KBM-7 (cell line): ENCODE measurements at regions not wholly inside any gene's neighbourhood (a gene's known extent, or its start where the extent isn't known, plus 50 kb on each side); places are given as distances from the start of the nearest gene placed in this dataset.
"Not testable (repeated sequence)": the region's sequence is repeated elsewhere in the genome, so short reads cannot be mapped to it uniquely, and the experiment has no call there.

Experiments
- DNase-seq: peaks from one replicate; pipeline ENCODE4 v3.0.0-alpha.2; 2015
- in situ Hi-C: fragments of 300-500 bp; cut with MboI; formaldehyde crosslinking; loops from 2 replicates; pipeline ENCODE4 v1.14.3; 2020; ENCODE audit warnings: low sequenced_read_pairs, low pct_unique_long_range_greater_than_20kb, mixed read lengths

- in situ Hi-C loops, result no loop called here
- no peak for DNase-seq
Measured at GRCh38 chr10:21144047-21144446, 246.9 kb upstream of the NEBL start.

DNA sequence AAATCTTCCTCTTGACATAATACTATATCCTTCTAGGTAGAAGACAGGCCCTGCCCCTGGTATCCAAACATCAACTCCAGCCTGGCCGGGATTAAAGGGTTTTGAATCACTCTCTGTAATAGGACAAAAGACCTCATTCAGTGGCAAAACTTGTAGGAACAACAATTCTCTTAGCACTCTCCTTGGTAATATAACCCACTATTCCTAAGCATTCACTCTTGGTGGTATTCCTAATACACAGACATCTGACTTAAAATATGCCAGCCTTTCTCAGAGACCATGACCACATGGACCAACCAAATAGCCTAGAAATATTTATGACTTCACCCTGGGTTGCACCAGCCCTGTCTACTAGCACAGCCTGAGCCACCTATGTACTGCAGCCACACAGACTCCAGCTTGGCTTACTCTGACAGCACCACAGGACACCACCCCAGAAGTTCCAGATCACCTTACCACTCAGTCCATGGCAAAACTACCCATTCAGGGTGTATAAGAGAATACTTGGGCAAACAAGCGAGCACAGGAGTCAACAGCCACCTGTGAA lies 244.9 kb upstream of the NEBL start:
- in situ Hi-C loops, result no loop called here
- DNase-seq, result no peak

DNA sequence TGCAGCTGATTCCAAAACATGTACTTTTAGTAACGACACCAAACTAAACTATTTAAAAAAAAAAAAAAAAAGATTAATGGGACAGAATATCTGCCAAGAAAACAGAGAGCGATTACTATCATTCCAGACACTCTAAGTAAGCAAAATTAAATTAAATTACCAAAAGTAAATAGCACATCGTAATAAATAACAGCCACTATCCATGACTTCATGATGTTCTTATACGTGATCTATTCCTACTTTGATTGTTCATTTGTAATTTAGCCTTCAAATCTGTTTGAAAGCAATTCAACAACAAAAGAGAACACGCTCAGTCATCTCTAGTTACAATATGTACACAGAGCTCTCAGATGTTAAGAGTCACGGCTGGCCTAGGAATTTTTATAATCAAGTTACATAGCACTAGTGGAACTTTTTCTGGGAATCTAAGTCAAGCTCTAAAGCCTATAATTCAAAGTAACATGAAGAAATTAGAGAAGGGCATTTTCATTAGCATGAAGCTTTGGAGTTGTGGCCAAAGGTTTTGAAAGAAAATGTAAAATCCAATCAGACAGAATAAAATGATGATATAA lies 241.7 kb upstream of the NEBL start:
- DNase-seq, result no peak
- in situ Hi-C loops, result no loop called here

GRCh38 chr10:21135023-21135931 lies 238.2 kb upstream of the NEBL start:
- DNase-seq, result no peak
- in situ Hi-C loops, result no loop called here

GRCh38 chr10:21134645-21135022 lies 237.5 kb upstream of the NEBL start:
- in situ Hi-C loops, result no loop called here
- no peak for DNase-seq

DNA sequence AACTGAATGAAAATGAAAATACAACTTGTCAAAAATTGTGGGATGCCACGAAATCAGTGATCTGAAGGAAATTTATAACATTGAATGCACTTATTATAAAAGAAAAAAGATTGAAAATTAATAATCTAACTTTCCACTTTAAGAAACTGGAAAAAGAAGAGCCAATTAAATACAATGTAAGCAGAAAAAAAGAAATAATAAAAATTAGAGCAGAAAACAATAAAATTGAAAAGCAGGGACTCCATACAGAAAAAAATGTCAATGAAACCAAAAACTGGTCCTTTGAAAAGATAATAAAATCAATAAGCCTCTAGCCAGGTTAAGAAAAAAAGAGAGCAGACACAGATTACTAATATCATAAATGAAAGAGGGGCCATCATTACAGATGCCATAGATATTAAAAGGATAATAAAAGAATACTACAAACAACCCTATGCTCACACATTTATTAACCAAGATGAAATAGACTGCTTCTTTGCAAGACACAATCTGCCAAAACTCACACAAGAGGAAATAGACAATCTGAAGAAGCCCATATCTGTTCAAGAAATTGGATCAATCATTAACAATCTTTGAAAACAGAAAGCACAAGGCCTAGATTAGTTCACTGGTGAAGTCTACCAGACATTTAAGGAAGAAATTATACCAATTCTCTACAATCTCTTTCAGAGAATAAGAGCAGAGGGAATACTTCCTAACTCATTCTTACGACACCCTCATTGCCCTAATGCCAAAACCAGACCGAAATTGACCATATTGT lies 233.8 kb upstream of the NEBL start:
- DNase-seq, result no peak
- in situ Hi-C loops, result no loop called here

DNA sequence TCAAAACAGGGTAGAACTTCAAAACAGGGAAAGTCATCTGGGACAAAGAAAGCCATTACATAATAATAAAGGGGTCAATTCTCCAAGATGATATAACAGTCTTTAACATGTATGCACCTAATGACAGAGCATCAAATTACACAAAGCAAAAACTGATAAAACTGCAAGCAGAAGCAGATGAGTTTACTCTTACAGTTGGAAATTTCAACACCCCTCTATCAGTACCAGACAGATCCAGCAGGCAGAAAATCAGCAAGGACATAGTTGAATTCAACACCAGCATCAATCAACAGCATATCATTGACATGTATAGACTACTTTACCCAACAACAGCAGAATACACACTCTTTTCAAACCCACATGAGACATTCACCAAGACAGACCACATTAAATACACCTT lies 233.0 kb upstream of the NEBL start:
- in situ Hi-C loops, result no loop called here
- DNase-seq, result no peak

- in situ Hi-C loops, result no loop called here
Measured at GRCh38 chr10:21125471-21126228, 228.5 kb upstream of the NEBL start.

DNA sequence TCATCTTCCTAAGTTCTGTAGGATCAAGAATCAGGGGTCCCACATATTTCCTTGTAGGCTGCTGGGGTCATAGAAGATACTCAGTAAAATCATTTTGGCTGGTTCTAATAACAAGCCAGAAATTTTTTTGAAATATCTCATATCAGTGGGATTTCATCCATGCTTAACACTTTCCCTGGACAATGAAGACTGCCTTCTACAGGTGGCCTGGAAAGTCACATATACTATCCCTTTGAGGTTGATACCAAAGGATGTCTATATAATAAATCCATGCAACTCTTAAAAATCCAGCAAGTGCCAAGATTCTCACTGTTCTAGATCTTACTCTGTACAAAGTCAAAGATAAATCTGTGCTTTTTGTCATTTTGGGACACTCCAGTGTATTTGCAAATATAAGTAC lies 225.8 kb upstream of the NEBL start:
- DNase-seq, result no peak
- in situ Hi-C loops, result no loop called here

More at GRCh38 chr10:21125471-21126228, 228.5 kb upstream of the NEBL start:
- peak; percentile 2 for DNase-seq

- DNase-seq, in situ Hi-C loops: not testable (repeated sequence)
Measured at GRCh38 chr10:21121822-21122221, 224.7 kb upstream of the NEBL start.

- in situ Hi-C loops, result no loop called here
- DNase-seq, result no peak
Measured at GRCh38 chr10:21114683-21115082, 217.6 kb upstream of the NEBL start.

DNA sequence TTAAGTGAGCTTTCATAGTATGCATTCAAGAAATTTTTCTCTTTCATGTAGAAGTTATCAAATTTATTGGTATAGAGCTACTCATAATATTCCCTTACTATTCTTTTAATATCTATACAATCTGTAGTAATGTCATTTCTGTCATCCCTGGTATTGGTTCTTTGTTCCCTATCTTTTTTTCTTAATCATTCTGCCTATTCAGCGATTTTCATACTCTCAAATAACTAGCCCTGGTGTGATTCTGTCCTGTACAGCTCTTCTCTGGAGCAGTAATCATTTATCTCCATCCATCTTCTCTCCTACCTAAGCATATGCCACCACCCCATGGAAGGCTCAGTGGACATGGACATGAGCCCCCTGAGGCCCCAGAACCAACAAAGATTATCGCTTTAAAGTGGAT lies 213.2 kb upstream of the NEBL start:
- in situ Hi-C loops, result no loop called here
- DNase-seq, result no peak

DNA sequence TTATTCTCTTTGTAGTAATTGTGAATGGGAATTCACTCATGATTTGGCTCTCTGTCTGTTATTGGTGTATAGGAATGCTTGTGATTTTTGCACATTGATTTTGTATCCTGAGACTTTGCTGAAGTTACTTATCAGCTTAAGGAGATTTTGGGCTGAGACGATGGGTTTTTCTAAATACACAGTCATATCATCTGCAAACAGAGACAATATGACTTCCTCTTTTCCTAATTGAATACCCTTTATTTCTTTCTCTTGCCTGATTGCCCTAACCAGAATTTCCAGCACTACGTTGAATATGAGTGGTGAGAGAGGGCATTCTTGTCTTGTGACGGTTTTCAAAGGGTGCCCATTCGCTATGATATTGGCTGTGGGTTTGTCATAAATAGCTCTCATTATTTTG lies 209.8 kb upstream of the NEBL start:
- DNase-seq, in situ Hi-C loops: not testable (repeated sequence)

DNA sequence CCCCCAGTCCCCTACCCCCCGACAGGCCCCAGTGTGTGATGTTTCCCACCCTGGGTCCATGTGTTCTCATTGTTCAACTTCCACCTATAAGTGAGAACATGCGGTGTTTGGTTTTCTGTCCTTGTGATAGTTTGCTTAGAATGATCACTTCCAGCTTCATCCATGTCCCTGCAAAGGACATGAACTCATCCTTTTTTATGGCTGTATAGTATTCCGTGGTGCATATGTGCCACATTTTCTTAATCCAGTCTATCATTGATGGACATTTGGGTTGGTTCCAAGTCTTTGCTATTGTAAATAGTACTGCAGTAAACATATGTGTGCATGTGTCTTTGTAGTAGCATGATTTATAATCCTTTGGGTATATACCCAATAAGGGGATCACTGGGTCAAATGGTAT lies 208.2 kb upstream of the NEBL start:
- DNase-seq, in situ Hi-C loops: not testable (repeated sequence)

- no peak for DNase-seq
- in situ Hi-C loops, result no loop called here
Measured at GRCh38 chr10:21100871-21101514, 203.9 kb upstream of the NEBL start.

DNA sequence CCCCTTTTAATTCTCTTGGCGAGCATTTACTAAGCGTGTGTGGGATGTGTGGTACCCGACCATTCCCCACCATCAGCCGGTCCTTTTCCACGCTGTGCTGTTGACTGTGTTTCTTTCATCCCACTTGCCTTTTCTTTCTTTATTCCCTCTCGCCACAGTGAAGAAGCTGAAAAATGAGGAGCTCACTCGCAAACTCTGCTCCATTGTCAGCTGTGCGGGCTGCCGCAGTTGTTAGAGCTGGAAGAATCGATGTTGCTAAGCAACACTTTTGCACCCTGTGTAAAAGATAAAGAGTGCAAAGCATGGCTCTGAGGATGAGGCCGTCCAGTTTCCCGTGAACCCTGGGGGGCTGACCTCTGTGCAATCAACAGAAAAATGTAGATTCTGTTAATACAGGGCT lies 203.1 kb upstream of the NEBL start:
- in situ Hi-C loops, result no loop called here
- DNase-seq, result no peak

GRCh38 chr10:21099291-21100062 lies 202.4 kb upstream of the NEBL start:
- in situ Hi-C loops, result loop anchor here (25.0 kb wide), 1 partner anchor 163 kb away; no protein-coding TSS in a partner anchor
- no peak for DNase-seq

DNA sequence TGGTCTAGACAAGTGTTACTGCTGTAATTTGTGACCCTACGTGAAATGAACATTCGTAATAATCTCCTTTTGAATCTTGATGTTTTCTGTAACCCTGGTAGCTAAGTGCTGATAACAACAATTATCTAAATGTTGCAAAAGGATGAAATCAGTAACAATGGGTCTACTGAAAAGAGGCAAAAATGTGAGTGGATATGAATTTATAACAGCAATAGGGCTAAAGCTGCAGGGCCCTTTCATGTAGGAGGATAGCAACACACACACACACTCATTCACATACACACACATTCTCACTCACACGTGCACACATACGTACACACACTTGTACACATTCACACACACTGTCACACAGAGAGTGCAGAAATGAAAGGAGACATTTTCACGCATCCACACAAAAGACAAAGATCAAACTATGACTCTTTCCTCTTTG lies 200.8 kb upstream of the NEBL start:
- in situ Hi-C loops, result loop anchor here (25.0 kb wide), 1 partner anchor 164 kb away; no protein-coding TSS in a partner anchor
- no peak for DNase-seq
